Type B pancreatic cell (in vitro differentiated cells): ENCODE measurements at regions not wholly inside any gene's neighbourhood (a gene's known extent, or its start where the extent isn't known, plus 50 kb on each side); places are given as distances from the start of the nearest gene placed in this dataset.

Experiments used
- DNase-seq: peaks from one replicate; pipeline ENCODE4 v3.0.0; 2021; ENCODE audit warnings: mixed read lengths; ENCODE audit not compliant: unreplicated experiment; ENCODE audit errors: extremely low spot score
- H3K27ac Mint-ChIP-seq: 2 replicates; pipeline ENCODE4 v1.8.0; 2021; ENCODE audit warnings: mild to moderate bottlenecking, mixed read lengths
- H3K27me3 Mint-ChIP-seq: 2 replicates; pipeline ENCODE4 v1.8.0; 2021; ENCODE audit warnings: mixed read lengths
- H3K36me3 Mint-ChIP-seq: 2 replicates; pipeline ENCODE4 v1.8.0; 2021; ENCODE audit warnings: mixed read lengths
- H3K4me1 Mint-ChIP-seq: one replicate; pipeline ENCODE4 v1.8.0; 2021; ENCODE audit warnings: mixed read lengths; ENCODE audit not compliant: unreplicated experiment
- H3K4me3 Mint-ChIP-seq: 2 replicates; pipeline ENCODE4 v1.8.0; 2021; ENCODE audit warnings: mild to moderate bottlenecking, mixed read lengths
- H3K9me3 Mint-ChIP-seq: 2 replicates; pipeline ENCODE4 v1.8.0; 2021; ENCODE audit warnings: mixed read lengths
- TF ChIP-seq, protein P1 (sequence below): fragments of 200-600 bp; sonication (generic); conservative IDR thresholded peaks from 2 replicates; pipeline ENCODE4 v1.5.0; 2021; ENCODE audit warnings: antibody characterized with exemption, mild to moderate bottlenecking

DNA sequence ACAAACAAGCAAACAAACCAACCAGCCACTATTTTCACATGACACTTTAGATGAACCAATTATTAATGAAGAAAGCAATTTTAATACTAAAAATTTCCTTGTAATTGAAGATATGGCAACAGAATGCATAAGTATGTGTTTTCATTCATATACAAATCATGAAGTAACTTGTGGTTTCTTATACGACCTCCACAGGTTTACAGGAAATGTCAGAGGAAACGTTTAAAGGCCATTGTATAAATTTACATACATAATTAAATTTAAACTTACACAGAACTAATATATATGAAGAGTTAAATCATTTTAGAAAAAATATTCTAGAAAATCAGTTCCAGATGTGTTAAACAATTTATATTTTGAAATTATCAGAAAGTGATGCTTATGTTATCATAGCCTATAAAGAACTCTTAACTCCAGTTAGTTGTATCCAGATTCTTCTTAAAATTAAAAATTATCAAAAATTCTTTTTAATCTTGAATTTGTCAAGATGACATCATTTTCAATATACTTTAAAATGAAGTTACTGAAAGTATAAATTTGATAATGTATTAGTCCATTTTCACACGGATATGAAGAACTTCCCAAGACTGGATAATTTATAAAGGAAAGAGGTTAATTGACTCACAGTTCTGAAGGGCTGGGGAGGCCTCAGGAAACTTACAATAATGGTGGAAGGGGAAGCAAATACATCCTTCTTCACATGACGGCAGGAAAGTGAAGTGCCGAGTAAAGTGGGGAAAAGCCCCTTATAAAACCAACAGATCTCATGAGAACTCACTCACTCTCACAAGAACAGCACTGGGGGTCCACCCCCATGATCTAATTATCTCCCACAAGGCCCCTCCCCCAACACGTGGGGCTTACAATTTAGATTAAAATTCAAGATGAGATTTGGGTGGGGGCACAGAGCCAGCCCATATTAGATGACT lies 192.0 kb downstream of the PIK3R1 start:
- H3K27me3 Mint-ChIP-seq = no peaks in the 10 kb centered on the region
- peaks cover 20% of the 10 kb centered on the region for H3K4me1 Mint-ChIP-seq
- H3K27ac Mint-ChIP-seq = no peak overlapping the region
- TF ChIP-seq, protein P1, sequence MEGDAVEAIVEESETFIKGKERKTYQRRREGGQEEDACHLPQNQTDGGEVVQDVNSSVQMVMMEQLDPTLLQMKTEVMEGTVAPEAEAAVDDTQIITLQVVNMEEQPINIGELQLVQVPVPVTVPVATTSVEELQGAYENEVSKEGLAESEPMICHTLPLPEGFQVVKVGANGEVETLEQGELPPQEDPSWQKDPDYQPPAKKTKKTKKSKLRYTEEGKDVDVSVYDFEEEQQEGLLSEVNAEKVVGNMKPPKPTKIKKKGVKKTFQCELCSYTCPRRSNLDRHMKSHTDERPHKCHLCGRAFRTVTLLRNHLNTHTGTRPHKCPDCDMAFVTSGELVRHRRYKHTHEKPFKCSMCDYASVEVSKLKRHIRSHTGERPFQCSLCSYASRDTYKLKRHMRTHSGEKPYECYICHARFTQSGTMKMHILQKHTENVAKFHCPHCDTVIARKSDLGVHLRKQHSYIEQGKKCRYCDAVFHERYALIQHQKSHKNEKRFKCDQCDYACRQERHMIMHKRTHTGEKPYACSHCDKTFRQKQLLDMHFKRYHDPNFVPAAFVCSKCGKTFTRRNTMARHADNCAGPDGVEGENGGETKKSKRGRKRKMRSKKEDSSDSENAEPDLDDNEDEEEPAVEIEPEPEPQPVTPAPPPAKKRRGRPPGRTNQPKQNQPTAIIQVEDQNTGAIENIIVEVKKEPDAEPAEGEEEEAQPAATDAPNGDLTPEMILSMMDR = no peak
- no peak overlapping the region for H3K4me3 Mint-ChIP-seq
- no peaks in the 10 kb centered on the region for H3K9me3 Mint-ChIP-seq
- no peaks in the 10 kb centered on the region for H3K36me3 Mint-ChIP-seq
- no peak for DNase-seq

DNA sequence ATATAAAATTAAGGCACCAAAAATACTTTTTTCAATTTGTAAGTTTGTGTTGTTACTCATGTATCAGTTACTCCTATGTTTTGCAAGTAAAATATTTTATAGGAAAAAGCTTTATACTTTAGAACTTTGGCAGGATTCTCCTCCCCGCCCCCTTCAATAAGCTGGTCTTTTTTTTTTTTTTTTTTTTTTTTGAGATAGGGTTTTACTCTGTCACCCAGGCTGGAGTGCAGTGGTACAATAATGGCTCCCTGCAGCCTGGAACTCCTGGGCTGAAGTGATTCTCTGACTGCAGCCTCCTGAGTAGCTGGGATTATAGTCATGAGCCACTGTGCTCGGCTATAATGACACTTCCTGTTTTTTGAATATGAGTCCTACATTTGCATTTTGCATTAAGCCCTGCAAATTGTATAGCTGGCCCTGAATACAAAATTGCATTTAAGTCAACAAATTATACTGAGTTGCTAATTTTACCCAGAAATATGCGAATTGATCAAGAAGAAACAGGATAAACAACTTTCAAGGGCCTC lies 192.9 kb downstream of the PIK3R1 start:
- Mint-ChIP-seq H3K4me3 (no peak overlapping the region), H3K27ac (no peak overlapping the region), H3K36me3 (peaks cover 4% of the 10 kb centered on the region), H3K4me1 (peaks cover 20% of the 10 kb centered on the region), H3K9me3 (no peaks in the 10 kb centered on the region), H3K27me3 (no peaks in the 10 kb centered on the region)
- no peak for DNase-seq
- TF ChIP-seq, protein P1 = no peak

DNA sequence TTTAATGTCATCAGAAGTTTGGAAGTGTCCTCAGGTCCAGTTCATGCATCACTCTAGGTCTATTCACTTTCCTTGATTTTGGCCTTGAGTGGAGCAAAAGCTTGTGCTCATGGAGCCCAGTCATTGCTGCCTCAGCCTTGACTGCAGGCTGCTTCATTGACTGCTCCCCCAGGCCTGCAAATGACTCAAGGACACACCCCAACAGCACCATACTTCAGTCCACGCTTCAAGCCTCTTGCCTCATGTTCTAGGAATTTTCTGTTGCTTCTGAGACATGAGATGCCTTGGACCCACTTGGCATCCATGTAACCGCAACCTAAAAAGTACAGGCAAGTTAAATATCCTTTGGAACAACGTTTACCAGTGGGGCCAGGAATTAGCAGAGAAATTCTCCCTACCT lies 193.7 kb downstream of the PIK3R1 start:
- Mint-ChIP-seq H3K9me3 (no peaks in the 10 kb centered on the region), H3K27ac (no peak overlapping the region), H3K4me3 (no peak overlapping the region), H3K4me1 (peaks cover 23% of the 10 kb centered on the region), H3K36me3 (peaks cover 4% of the 10 kb centered on the region), H3K27me3 (no peaks in the 10 kb centered on the region)
- TF ChIP-seq, protein P1 = no peak
- DNase-seq = no peak

DNA sequence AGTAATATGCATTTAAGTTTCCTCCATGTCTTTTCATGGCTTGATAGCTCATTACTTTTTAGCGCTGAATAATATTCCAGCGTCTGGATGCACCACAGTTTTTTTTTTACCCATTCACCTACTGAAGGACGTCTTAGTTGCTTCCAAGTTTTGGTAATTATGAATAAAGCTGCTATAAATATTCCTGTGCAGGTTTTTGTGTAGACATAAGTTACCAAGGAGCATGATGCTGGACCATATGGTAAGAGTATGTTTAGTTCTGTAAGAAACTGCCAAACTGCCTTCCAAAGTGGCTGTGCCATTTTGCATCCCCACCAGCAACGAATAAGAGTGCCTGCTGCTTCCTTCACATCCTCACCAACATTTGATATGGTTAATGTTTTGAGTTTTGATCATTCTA lies 195.6 kb downstream of the PIK3R1 start:
- TF ChIP-seq, protein P1 = no peak
- no peaks in the 10 kb centered on the region for H3K9me3 Mint-ChIP-seq

GRCh38 chr5:68415177-68416085 lies 199.9 kb downstream of the PIK3R1 start:
- Mint-ChIP-seq H3K27me3 (no peaks in the 10 kb centered on the region), H3K36me3 (peaks cover 4% of the 10 kb centered on the region), H3K4me3 (no peak overlapping the region), H3K27ac (peak overlapping the region; percentile 3), H3K9me3 (no peaks in the 10 kb centered on the region), H3K4me1 (peaks cover 47% of the 10 kb centered on the region)
- DNase-seq = no peak
- TF ChIP-seq, protein P1 = no peak

More for the DNA sequence above, 195.6 kb downstream of the PIK3R1 start:
- no peaks in the 10 kb centered on the region for H3K27me3 Mint-ChIP-seq
- H3K4me3 Mint-ChIP-seq = no peak overlapping the region
- DNase-seq = no peak
- H3K36me3 Mint-ChIP-seq = peaks cover 4% of the 10 kb centered on the region
- H3K4me1 Mint-ChIP-seq = peaks cover 31% of the 10 kb centered on the region
- H3K27ac Mint-ChIP-seq = no peak overlapping the region
